ENCODE measurements at regions not wholly inside any gene's neighbourhood (a gene's known extent, or its start where the extent isn't known, plus 50 kb on each side); places are given as distances from the start of the nearest gene placed in this dataset.

DNA sequence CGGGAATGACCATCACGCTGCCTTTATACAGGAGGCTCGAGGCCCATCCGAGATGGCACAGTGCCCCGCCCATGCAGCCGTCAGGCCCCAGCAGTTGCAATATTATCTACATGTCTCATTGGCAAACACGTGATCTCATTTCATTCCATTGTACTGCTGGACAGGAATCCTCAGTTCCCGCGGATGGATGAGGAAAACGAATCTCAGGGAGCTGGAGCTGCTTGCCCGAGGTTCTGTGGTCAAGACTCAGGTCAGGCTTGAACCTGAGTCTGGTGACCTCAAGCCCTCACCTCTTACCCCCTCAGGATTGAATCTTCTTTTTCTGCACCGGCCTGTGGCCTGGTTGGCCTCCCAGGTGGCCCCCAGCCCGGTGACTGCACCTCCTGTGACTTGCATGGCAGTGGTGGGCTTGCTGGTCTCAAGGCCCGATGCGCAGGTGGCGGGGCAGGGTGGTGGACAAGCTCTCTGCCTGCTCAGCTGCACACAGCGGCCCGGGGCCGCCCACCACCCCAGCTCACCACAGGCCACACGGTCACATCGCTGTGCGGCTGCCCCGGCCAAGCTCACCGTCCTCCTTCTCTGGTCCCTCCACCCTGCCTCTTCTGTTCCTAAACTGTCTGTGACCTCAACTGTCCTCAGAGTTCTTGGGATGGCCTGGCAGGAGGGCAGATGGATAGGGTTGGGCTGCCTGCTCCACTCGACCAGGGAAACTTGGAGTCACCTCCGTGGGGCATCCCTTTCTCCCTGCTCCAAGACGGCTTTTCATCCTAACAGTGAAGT lies 52.0 kb upstream of the HS6ST1 start:
- H3K4me3 ChIP-seq (ENCODE audit: low read length), result no peak overlapping the region
- H3K4me2 ChIP-seq (ENCODE audit: low read length), result no peak overlapping the region
- H3K36me3 ChIP-seq (ENCODE audit: control insufficient read depth, low read length), result no peaks in the 10 kb centered on the region
- no peaks in the 10 kb centered on the region for H3K79me2 ChIP-seq (ENCODE audit: control insufficient read depth, low read length)
- no peaks in the 10 kb centered on the region for H3K4me1 ChIP-seq (ENCODE audit: control insufficient read depth, low read length)
- no peaks in the 10 kb centered on the region for H3K9me3 ChIP-seq (ENCODE audit: control insufficient read depth, insufficient read depth, low read length)
- H3K9me2 ChIP-seq (replicated peaks; ENCODE audit: control insufficient read depth, low read length), result no peaks in the 10 kb centered on the region
- no peaks in the 10 kb centered on the region for H3F3A ChIP-seq (ENCODE audit: control insufficient read depth, insufficient read depth)
- no peaks in the 10 kb centered on the region for H3K27me3 ChIP-seq (ENCODE audit: control insufficient read depth, low read length)
- H3K27ac ChIP-seq (ENCODE audit: low read depth, low read length), result no peak overlapping the region
- H4K20me1 ChIP-seq (ENCODE audit: control insufficient read depth, insufficient read depth, low read depth, low read length), result no peaks in the 10 kb centered on the region
- TF ChIP-seq EZH2phosphoT487 (IDR thresholded peaks at IDR 0.05; ENCODE audit: borderline replicate concordance, low read length), result no peak
- TF ChIP-seq, protein P1, sequence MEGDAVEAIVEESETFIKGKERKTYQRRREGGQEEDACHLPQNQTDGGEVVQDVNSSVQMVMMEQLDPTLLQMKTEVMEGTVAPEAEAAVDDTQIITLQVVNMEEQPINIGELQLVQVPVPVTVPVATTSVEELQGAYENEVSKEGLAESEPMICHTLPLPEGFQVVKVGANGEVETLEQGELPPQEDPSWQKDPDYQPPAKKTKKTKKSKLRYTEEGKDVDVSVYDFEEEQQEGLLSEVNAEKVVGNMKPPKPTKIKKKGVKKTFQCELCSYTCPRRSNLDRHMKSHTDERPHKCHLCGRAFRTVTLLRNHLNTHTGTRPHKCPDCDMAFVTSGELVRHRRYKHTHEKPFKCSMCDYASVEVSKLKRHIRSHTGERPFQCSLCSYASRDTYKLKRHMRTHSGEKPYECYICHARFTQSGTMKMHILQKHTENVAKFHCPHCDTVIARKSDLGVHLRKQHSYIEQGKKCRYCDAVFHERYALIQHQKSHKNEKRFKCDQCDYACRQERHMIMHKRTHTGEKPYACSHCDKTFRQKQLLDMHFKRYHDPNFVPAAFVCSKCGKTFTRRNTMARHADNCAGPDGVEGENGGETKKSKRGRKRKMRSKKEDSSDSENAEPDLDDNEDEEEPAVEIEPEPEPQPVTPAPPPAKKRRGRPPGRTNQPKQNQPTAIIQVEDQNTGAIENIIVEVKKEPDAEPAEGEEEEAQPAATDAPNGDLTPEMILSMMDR (IDR thresholded peaks at IDR 0.05; ENCODE audit: low read depth, low read length, poor library complexity, severe bottlenecking), result no peak

DNA sequence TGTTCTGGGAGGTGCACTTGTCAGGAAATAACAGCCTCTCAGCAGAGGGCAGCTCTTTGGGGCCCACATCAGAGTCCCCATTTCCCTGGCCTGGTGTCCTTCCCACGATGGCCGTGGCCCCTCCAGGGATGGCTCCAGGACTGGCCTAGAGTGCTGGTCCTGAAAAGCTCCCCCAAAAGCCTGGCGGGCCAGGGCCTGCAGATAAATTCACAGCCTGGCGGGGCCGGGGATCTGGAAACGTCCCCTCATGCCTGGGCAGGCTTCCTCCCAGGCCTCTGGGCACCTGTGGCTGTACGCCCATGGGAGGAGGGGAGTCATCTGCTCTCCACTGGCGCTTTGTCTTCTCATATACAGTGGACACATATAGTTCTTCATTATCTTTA lies 52.6 kb upstream of the HS6ST1 start:
- no peak overlapping the region for H3K4me2 ChIP-seq (ENCODE audit: low read length)
- H3F3A ChIP-seq (ENCODE audit: control insufficient read depth, insufficient read depth), result no peaks in the 10 kb centered on the region
- no peaks in the 10 kb centered on the region for H3K36me3 ChIP-seq (ENCODE audit: control insufficient read depth, low read length)
- H3K9me2 ChIP-seq (replicated peaks; ENCODE audit: control insufficient read depth, low read length), result no peaks in the 10 kb centered on the region
- no peaks in the 10 kb centered on the region for H4K20me1 ChIP-seq (ENCODE audit: control insufficient read depth, insufficient read depth, low read depth, low read length)
- no peak for TF ChIP-seq EZH2phosphoT487 (IDR thresholded peaks at IDR 0.05; ENCODE audit: borderline replicate concordance, low read length)
- TF ChIP-seq, protein P1 (IDR thresholded peaks at IDR 0.05; ENCODE audit: low read depth, low read length, poor library complexity, severe bottlenecking), result no peak
- no peak overlapping the region for H3K27ac ChIP-seq (ENCODE audit: low read depth, low read length)
- no peaks in the 10 kb centered on the region for H3K27me3 ChIP-seq (ENCODE audit: control insufficient read depth, low read length)
- no peaks in the 10 kb centered on the region for H3K4me1 ChIP-seq (ENCODE audit: control insufficient read depth, low read length)
- H3K9me3 ChIP-seq (ENCODE audit: control insufficient read depth, insufficient read depth, low read length), result no peaks in the 10 kb centered on the region
- no peaks in the 10 kb centered on the region for H3K79me2 ChIP-seq (ENCODE audit: control insufficient read depth, low read length)
- H3K4me3 ChIP-seq (ENCODE audit: low read length), result no peak overlapping the region

DNA sequence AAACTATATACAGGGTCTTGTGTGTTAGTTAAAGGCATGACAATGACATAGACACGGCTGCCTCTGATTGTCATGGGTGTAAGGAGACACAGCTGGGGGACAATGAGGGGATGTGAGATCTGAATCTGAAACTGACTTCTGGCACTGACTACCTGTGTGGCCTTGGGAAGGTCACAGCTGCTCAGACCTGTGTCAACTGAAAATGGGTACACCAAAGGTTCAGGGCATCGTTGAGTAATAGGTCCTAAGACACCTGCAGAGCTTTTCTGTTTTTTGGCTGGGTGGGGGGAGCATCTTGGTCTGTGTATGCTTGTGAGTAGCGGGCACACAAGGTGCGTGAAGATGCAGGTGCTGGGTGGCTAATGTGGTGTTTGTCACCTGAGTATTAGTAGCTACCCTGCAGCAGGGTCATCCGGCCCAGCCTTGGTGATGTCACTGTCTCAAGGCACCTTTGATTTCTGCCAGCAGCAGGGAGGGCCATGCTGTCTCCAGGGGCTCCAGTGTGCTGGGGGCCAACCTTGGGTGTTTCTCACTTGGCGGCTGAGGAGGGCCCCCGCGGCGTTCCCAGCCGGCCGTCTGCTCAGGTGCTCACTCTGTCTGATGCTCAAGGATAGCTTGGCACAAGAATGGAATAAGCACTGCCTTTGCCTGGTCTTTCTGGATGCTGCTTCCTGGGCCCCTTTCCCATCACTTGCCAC lies 53.1 kb upstream of the HS6ST1 start:
- Histone ChIP-seq H3F3A (ENCODE audit: control insufficient read depth, insufficient read depth) (no peaks in the 10 kb centered on the region), H4K20me1 (ENCODE audit: control insufficient read depth, insufficient read depth, low read depth, low read length) (no peaks in the 10 kb centered on the region), H3K4me1 (ENCODE audit: control insufficient read depth, low read length) (no peaks in the 10 kb centered on the region), H3K27me3 (ENCODE audit: control insufficient read depth, low read length) (no peaks in the 10 kb centered on the region), H3K4me3 (ENCODE audit: low read length) (no peak overlapping the region), H3K79me2 (ENCODE audit: control insufficient read depth, low read length) (no peaks in the 10 kb centered on the region), H3K27ac (ENCODE audit: low read depth, low read length) (no peak overlapping the region), H3K9me2 (replicated peaks; ENCODE audit: control insufficient read depth, low read length) (no peaks in the 10 kb centered on the region), H3K36me3 (ENCODE audit: control insufficient read depth, low read length) (no peaks in the 10 kb centered on the region), H3K9me3 (ENCODE audit: control insufficient read depth, insufficient read depth, low read length) (no peaks in the 10 kb centered on the region), H3K4me2 (ENCODE audit: low read length) (no peak overlapping the region)
- TF ChIP-seq EZH2phosphoT487 (IDR thresholded peaks at IDR 0.05; ENCODE audit: borderline replicate concordance, low read length), result no peak
- TF ChIP-seq, protein P1 (IDR thresholded peaks at IDR 0.05; ENCODE audit: low read depth, low read length, poor library complexity, severe bottlenecking), result no peak

Measured in DOHH2 (cell line).